HUES64 (cell line): ENCODE measurements at regions not wholly inside any gene's neighbourhood (a gene's known extent, or its start where the extent isn't known, plus 50 kb on each side); places are given as distances from the start of the nearest gene placed in this dataset.

Experiments
- H3K27ac ChIP-seq: 2 replicates; pipeline ENCODE4 v1.7.0; 2013; ENCODE audit warnings: low read depth, low read length, inconsistent platforms
- H3K27me3 ChIP-seq: 2 replicates; pipeline ENCODE4 v1.6.1; 2013; ENCODE audit warnings: mild to moderate bottlenecking, low read length; ENCODE audit not compliant: insufficient read depth
- H3K36me3 ChIP-seq: 2 replicates; pipeline ENCODE4 v1.6.1; 2013; ENCODE audit warnings: mild to moderate bottlenecking, low read length; ENCODE audit not compliant: insufficient read depth
- H3K4me1 ChIP-seq: 2 replicates; pipeline ENCODE4 v1.6.1; 2013; ENCODE audit warnings: mild to moderate bottlenecking, low read length, moderate library complexity; ENCODE audit not compliant: insufficient read depth
- H3K4me3 ChIP-seq: 2 replicates; pipeline ENCODE4 v1.5.1; 2013; ENCODE audit warnings: mild to moderate bottlenecking, low read length, moderate library complexity
- H3K9ac ChIP-seq: 2 replicates; pipeline ENCODE4 v1.6.1; 2013; ENCODE audit warnings: mild to moderate bottlenecking, low read depth, low read length
- H3K9me3 ChIP-seq: 2 replicates; pipeline ENCODE4 v1.6.1; 2013; ENCODE audit warnings: low read depth, low read length; ENCODE audit not compliant: insufficient read depth
- WGBS: fragments of 150-250, 120-280 bp; methylation state at CpG from one replicate; pipeline ENCODE4 v1.1.7; 2013; ENCODE audit warnings: missing lambda C conversion rate; 5-methylcytosine and 5-hydroxymethylcytosine counted together

GRCh38 chr2:226320076-226320948 is 479.3 kb downstream of the IRS1 start:
- no peaks in the 10 kb centered on the region for H3K27me3 ChIP-seq
- H3K4me1 ChIP-seq, result no peaks in the 10 kb centered on the region
- H3K36me3 ChIP-seq, result no peaks in the 10 kb centered on the region
- no peak overlapping the region for H3K4me3 ChIP-seq
- no peaks in the 10 kb centered on the region for H3K9me3 ChIP-seq
- no peak overlapping the region for H3K27ac ChIP-seq
- WGBS, result 93% methylated on average over 6 of the region's 6 CpGs
- no peak overlapping the region for H3K9ac ChIP-seq

- Histone ChIP-seq H3K27me3 (no peaks in the 10 kb centered on the region), H3K4me1 (no peaks in the 10 kb centered on the region), H3K36me3 (no peaks in the 10 kb centered on the region), H3K27ac (no peak overlapping the region), H3K4me3 (no peak overlapping the region), H3K9ac (no peak overlapping the region), H3K9me3 (no peaks in the 10 kb centered on the region)
- 85% methylated on average over 2 of the region's 2 CpGs for WGBS
Observed at GRCh38 chr2:226317970-226318369, 481.6 kb downstream of the IRS1 start.

- Histone ChIP-seq H3K4me3 (no peak overlapping the region), H3K27me3 (no peaks in the 10 kb centered on the region), H3K36me3 (no peaks in the 10 kb centered on the region), H3K27ac (no peak overlapping the region), H3K9me3 (no peaks in the 10 kb centered on the region), H3K4me1 (no peaks in the 10 kb centered on the region), H3K9ac (no peak overlapping the region)
- WGBS, result 90% methylated on average over 3 of the region's 3 CpGs
Observed at GRCh38 chr2:226313060-226313459, 486.6 kb downstream of the IRS1 start.

- no peaks in the 10 kb centered on the region for H3K27me3 ChIP-seq
- no peaks in the 10 kb centered on the region for H3K36me3 ChIP-seq
- no peak overlapping the region for H3K27ac ChIP-seq
- no peak overlapping the region for H3K9ac ChIP-seq
- no peaks in the 10 kb centered on the region for H3K9me3 ChIP-seq
- 98% methylated on average over 5 of the region's 5 CpGs for WGBS
- H3K4me1 ChIP-seq, result no peaks in the 10 kb centered on the region
- H3K4me3 ChIP-seq, result no peak overlapping the region
Observed at GRCh38 chr2:226312155-226312554, 487.5 kb downstream of the IRS1 start.

GRCh38 chr2:226310146-226310545 is 489.5 kb downstream of the IRS1 start:
- no peaks in the 10 kb centered on the region for H3K9me3 ChIP-seq

GRCh38 chr2:226308986-226309385 is 490.6 kb downstream of the IRS1 start:
- H3K9ac ChIP-seq, result no peak overlapping the region
- H3K9me3 ChIP-seq, result no peaks in the 10 kb centered on the region
- WGBS, result 91% methylated on average over 2 of the region's 2 CpGs
- no peaks in the 10 kb centered on the region for H3K36me3 ChIP-seq
- H3K27ac ChIP-seq, result no peak overlapping the region
- no peak overlapping the region for H3K4me3 ChIP-seq
- no peaks in the 10 kb centered on the region for H3K4me1 ChIP-seq
- no peaks in the 10 kb centered on the region for H3K27me3 ChIP-seq

More at GRCh38 chr2:226310146-226310545, 489.5 kb downstream of the IRS1 start:
- Histone ChIP-seq H3K27ac (no peak overlapping the region), H3K9ac (no peak overlapping the region), H3K27me3 (no peaks in the 10 kb centered on the region), H3K4me1 (no peaks in the 10 kb centered on the region), H3K36me3 (no peaks in the 10 kb centered on the region), H3K4me3 (no peak overlapping the region)
- 98% methylated on average over 5 of the region's 6 CpGs for WGBS

GRCh38 chr2:226308323-226308680 is 491.3 kb downstream of the IRS1 start:
- Histone ChIP-seq H3K4me1 (no peaks in the 10 kb centered on the region), H3K4me3 (no peak overlapping the region), H3K27me3 (no peaks in the 10 kb centered on the region), H3K9me3 (no peaks in the 10 kb centered on the region), H3K9ac (no peak overlapping the region), H3K27ac (no peak overlapping the region), H3K36me3 (no peaks in the 10 kb centered on the region)
- WGBS, result no CpG with 5 or more reads among the region's 2 CpGs

- H3K4me3 ChIP-seq, result no peak overlapping the region
- no peaks in the 10 kb centered on the region for H3K36me3 ChIP-seq
- no peaks in the 10 kb centered on the region for H3K27me3 ChIP-seq
- H3K9me3 ChIP-seq, result no peaks in the 10 kb centered on the region
- H3K9ac ChIP-seq, result no peak overlapping the region
- WGBS, result 90% methylated on average over 3 of the region's 4 CpGs
- no peak overlapping the region for H3K27ac ChIP-seq
- H3K4me1 ChIP-seq, result no peaks in the 10 kb centered on the region
Observed at GRCh38 chr2:226307487-226308322, 491.9 kb downstream of the IRS1 start.

- Histone ChIP-seq H3K9me3 (no peaks in the 10 kb centered on the region), H3K27me3 (no peaks in the 10 kb centered on the region), H3K36me3 (no peaks in the 10 kb centered on the region), H3K4me1 (no peaks in the 10 kb centered on the region), H3K4me3 (no peak overlapping the region), H3K9ac (no peak overlapping the region), H3K27ac (no peak overlapping the region)
- WGBS, result 100% methylated on average over 1 of the region's 2 CpGs
Observed at GRCh38 chr2:226306969-226307368, 492.7 kb downstream of the IRS1 start.

GRCh38 chr2:226304308-226304707 is 495.3 kb downstream of the IRS1 start:
- Histone ChIP-seq H3K4me3 (no peak overlapping the region), H3K27ac (no peak overlapping the region), H3K9ac (no peak overlapping the region), H3K4me1 (no peaks in the 10 kb centered on the region), H3K27me3 (no peaks in the 10 kb centered on the region), H3K9me3 (no peaks in the 10 kb centered on the region), H3K36me3 (no peaks in the 10 kb centered on the region)
- WGBS, result 94% methylated on average over 1 of the region's 3 CpGs

- no peak overlapping the region for H3K9ac ChIP-seq
Observed at GRCh38 chr2:226303707-226304106, 495.9 kb downstream of the IRS1 start.

More at GRCh38 chr2:226303707-226304106, 495.9 kb downstream of the IRS1 start:
- Histone ChIP-seq H3K27me3 (no peaks in the 10 kb centered on the region), H3K9me3 (no peaks in the 10 kb centered on the region), H3K36me3 (no peaks in the 10 kb centered on the region), H3K4me3 (no peak overlapping the region), H3K4me1 (no peaks in the 10 kb centered on the region), H3K27ac (no peak overlapping the region)
- no CpG with 5 or more reads among the region's 1 CpG for WGBS
